Mucosa of rectum (tissue), 2 donors: ENCODE measurements at regions not wholly inside any gene's neighbourhood (a gene's known extent, or its start where the extent isn't known, plus 50 kb on each side); places are given as distances from the start of the nearest gene placed in this dataset.

ENCODE experiments used
- H3K27ac ChIP-seq, 2 donors: one replicate each; pipeline ENCODE4 v1.7.0; 2013; ENCODE audit warnings: inconsistent platforms in 2 of 2, low read depth in 2 of 2, low read length in 2 of 2
- H3K27me3 ChIP-seq, 2 donors: one replicate each; pipeline ENCODE4 v1.7.0; 2013; ENCODE audit warnings: low read length in 2 of 2; ENCODE audit not compliant: control insufficient read depth in 2 of 2, insufficient read depth in 2 of 2
- H3K36me3 ChIP-seq, 2 donors: one replicate each; pipeline ENCODE4 v1.7.0; 2013; ENCODE audit warnings: low read length in 2 of 2; ENCODE audit not compliant: control insufficient read depth in 2 of 2, insufficient read depth in 2 of 2
- H3K4me1 ChIP-seq, 2 donors: one replicate each; pipeline ENCODE4 v1.7.0; 2013; ENCODE audit warnings: low read length in 2 of 2, mild to moderate bottlenecking in 1 of 2; ENCODE audit not compliant: control insufficient read depth in 2 of 2, insufficient read depth in 2 of 2
- H3K4me3 ChIP-seq, 2 donors: one replicate each; pipeline ENCODE4 v1.7.0; 2013; ENCODE audit warnings: low read length in 2 of 2
- H3K9ac ChIP-seq, 2 donors: one replicate each; pipeline ENCODE4 v1.7.0; 2013; ENCODE audit warnings: low read length in 2 of 2, low read depth in 1 of 2, mild to moderate bottlenecking in 1 of 2
- H3K9me3 ChIP-seq, 2 donors: one replicate each; pipeline ENCODE4 v1.7.0; 2013; ENCODE audit warnings: low read length in 2 of 2; ENCODE audit not compliant: control insufficient read depth in 2 of 2
- donor health status: healthy.
- donor health status: Normal muscosa, but diverticular disease.

GRCh38 chr5:77893225-77893860 lies 117.2 kb upstream of the TBCA start:
- H3K36me3 ChIP-seq: no peaks in the 10 kb centered on the region
- H3K4me3 ChIP-seq: no peak overlapping the region
- no peaks in the 10 kb centered on the region for H3K9me3 ChIP-seq
- no peak overlapping the region for H3K9ac ChIP-seq
- H3K4me1 ChIP-seq: no peaks in the 10 kb centered on the region
- H3K27ac ChIP-seq: no peak overlapping the region
- no peaks in the 10 kb centered on the region for H3K27me3 ChIP-seq

GRCh38 chr5:77892061-77893010 lies 116.2 kb upstream of the TBCA start:
- H3K27ac ChIP-seq: no peak overlapping the region
- no peaks in the 10 kb centered on the region for H3K4me1 ChIP-seq

GRCh38 chr5:77885519-77885918 lies 109.4 kb upstream of the TBCA start:
- H3K27me3 ChIP-seq: peaks cover 2 to 3% of the 10 kb centered on the region in 2 donors
- no peaks in the 10 kb centered on the region for H3K36me3 ChIP-seq
- H3K9ac ChIP-seq: no peak overlapping the region

More at GRCh38 chr5:77892061-77893010, 116.2 kb upstream of the TBCA start:
- Histone ChIP-seq H3K9me3 (no peaks in the 10 kb centered on the region), H3K9ac (no peak overlapping the region), H3K36me3 (no peaks in the 10 kb centered on the region), H3K27me3 (no peaks in the 10 kb centered on the region), H3K4me3 (no peak overlapping the region)

DNA sequence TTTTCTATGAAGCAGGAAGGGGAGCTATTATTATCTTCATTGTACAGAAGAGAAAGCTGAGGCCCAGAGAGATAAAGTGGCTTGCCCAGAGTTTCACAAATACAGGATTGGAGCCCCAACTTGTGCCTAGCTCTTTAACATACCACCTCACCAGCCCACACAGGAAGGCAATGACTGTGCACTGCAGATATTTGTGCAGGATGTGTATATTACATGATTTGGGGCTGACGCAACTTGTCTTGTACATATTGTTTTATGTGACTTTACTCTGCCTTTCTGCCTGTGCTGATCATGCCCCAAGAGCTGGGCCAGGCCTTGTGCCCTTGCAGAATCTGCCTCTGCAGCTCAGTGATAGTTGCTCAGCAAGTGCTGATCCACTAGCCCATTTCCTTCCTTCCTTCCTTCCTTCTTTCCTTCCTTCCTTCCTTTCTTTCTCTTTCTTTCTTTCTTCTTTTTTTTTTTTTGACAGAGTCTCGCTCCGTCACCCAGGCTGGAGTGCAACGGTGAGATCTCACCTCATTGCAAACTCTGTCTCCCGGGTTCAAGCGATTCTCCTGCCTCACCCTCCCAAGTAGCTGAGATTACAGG lies 106.6 kb upstream of the TBCA start:
- no peaks in the 10 kb centered on the region for H3K4me1 ChIP-seq
- no peaks in the 10 kb centered on the region for H3K9me3 ChIP-seq
- H3K9ac ChIP-seq: no peak overlapping the region
- no peak overlapping the region for H3K27ac ChIP-seq
- no peaks in the 10 kb centered on the region for H3K36me3 ChIP-seq
- no peak overlapping the region for H3K4me3 ChIP-seq
- H3K27me3 ChIP-seq: peaks cover 2 to 3% of the 10 kb centered on the region in 2 donors

More at GRCh38 chr5:77885519-77885918, 109.4 kb upstream of the TBCA start:
- Histone ChIP-seq H3K27ac (no peak overlapping the region), H3K9me3 (no peaks in the 10 kb centered on the region), H3K4me1 (no peaks in the 10 kb centered on the region), H3K4me3 (no peak overlapping the region)

DNA sequence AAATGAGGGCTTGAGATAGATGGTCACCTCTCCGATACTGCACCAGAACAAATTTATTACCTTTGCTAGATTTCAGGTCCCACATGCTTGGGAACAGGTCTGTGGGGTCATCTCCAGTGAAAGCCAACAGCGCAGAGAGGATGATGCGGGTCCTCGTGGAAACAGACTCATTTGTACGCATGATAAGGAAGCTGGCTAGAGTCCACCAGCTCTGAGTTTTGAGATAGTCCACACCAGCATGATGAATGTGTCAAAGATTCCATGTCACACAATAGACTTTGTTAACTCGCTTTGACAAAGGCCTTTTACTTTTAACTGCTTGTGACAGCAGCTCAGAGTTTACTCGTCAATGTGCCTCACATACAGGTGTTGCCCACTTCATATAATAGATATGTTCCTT lies 105.4 kb upstream of the TBCA start:
- H3K4me3 ChIP-seq: no peak overlapping the region
- peaks cover 2 to 3% of the 10 kb centered on the region in 2 donors for H3K27me3 ChIP-seq
- H3K4me1 ChIP-seq: no peaks in the 10 kb centered on the region
- no peak overlapping the region for H3K9ac ChIP-seq
- no peaks in the 10 kb centered on the region for H3K36me3 ChIP-seq
- H3K9me3 ChIP-seq: no peaks in the 10 kb centered on the region
- H3K27ac ChIP-seq: no peak overlapping the region

- H3K4me1 ChIP-seq: no peaks in the 10 kb centered on the region
- H3K27me3 ChIP-seq: peaks cover 0 to 2% of the 10 kb centered on the region in 2 donors
- no peaks in the 10 kb centered on the region for H3K9me3 ChIP-seq
- H3K27ac ChIP-seq: no peak overlapping the region
- H3K9ac ChIP-seq: no peak overlapping the region
- H3K4me3 ChIP-seq: no peak overlapping the region
- H3K36me3 ChIP-seq: no peaks in the 10 kb centered on the region
These were observed 101.6 kb upstream of the TBCA start for GRCh38 chr5:77877516-77878355.

GRCh38 chr5:77876862-77877502 lies 100.8 kb upstream of the TBCA start:
- Histone ChIP-seq H3K27me3 (peaks cover 0 to 2% of the 10 kb centered on the region in 2 donors), H3K9me3 (no peaks in the 10 kb centered on the region), H3K4me3 (no peak overlapping the region), H3K9ac (no peak overlapping the region), H3K36me3 (no peaks in the 10 kb centered on the region), H3K27ac (no peak overlapping the region), H3K4me1 (no peaks in the 10 kb centered on the region)

DNA sequence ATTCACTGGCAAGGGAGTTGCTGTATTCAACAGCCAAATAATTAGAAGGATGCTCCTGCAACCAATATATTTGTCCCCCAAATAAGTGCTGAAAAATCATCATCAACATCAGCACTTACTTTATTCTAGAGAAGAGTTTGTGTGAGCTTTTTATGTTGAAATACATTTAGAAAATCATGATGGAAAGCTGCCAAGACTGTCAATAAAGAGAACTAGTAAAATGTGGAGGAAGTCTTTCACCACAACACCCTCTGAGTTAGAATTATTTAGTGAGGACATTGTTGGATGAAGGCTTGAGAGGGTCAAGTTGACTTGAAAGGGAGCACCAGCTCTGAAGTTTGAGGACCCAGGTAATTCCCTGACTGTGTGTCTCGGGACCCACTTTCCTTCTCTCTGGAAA lies 100.2 kb upstream of the TBCA start:
- Histone ChIP-seq H3K27ac (no peak overlapping the region), H3K4me3 (no peak overlapping the region)

GRCh38 chr5:77874691-77875090 lies 98.6 kb upstream of the TBCA start:
- Histone ChIP-seq H3K9me3 (no peaks in the 10 kb centered on the region), H3K4me1 (no peaks in the 10 kb centered on the region), H3K4me3 (no peak overlapping the region), H3K36me3 (no peaks in the 10 kb centered on the region), H3K9ac (no peak overlapping the region), H3K27ac (no peak overlapping the region), H3K27me3 (no peaks in the 10 kb centered on the region)

More for the DNA sequence above, 100.2 kb upstream of the TBCA start:
- Histone ChIP-seq H3K27me3 (peaks cover 0 to 1% of the 10 kb centered on the region in 2 donors), H3K9me3 (no peaks in the 10 kb centered on the region), H3K36me3 (no peaks in the 10 kb centered on the region), H3K9ac (no peak overlapping the region), H3K4me1 (no peaks in the 10 kb centered on the region)
